ENCODE measurements at regions not wholly inside any gene's neighbourhood (a gene's known extent, or its start where the extent isn't known, plus 50 kb on each side); places are given as distances from the start of the nearest gene placed in this dataset.

DNA sequence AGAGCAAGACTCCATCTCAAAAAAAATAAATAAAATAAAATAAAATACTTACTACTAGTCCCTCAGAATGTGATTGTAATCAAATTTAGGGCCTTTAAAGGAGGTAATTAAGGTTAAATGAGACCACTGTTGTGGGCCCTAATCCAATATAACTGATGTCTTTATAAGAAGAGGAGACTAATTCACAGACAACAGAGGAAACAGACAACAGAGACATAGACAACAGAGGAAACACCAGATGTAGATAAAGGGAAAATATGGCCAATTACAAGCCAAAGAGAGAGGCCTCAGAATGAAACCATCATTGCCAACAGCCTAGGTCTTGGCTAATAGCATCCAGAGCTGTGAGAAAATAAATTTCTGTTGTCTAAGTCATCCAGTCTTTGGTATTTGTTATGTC lies 669.0 kb upstream of the FOXG1 start:
- DNase-seq (ENCODE audit: low read depth, low spot score) = no peak
- ChIA-PET CTCF (no interaction called here), POLR2A (no interaction called here)
- TF ChIP-seq, protein P1, sequence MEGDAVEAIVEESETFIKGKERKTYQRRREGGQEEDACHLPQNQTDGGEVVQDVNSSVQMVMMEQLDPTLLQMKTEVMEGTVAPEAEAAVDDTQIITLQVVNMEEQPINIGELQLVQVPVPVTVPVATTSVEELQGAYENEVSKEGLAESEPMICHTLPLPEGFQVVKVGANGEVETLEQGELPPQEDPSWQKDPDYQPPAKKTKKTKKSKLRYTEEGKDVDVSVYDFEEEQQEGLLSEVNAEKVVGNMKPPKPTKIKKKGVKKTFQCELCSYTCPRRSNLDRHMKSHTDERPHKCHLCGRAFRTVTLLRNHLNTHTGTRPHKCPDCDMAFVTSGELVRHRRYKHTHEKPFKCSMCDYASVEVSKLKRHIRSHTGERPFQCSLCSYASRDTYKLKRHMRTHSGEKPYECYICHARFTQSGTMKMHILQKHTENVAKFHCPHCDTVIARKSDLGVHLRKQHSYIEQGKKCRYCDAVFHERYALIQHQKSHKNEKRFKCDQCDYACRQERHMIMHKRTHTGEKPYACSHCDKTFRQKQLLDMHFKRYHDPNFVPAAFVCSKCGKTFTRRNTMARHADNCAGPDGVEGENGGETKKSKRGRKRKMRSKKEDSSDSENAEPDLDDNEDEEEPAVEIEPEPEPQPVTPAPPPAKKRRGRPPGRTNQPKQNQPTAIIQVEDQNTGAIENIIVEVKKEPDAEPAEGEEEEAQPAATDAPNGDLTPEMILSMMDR (IDR thresholded peaks at IDR 0.05; ENCODE audit: low read depth, low read length) = no peak
- Histone ChIP-seq H3K9me3 (ENCODE audit: control insufficient read depth, insufficient read depth, low read length) (peaks cover 2% of the 10 kb centered on the region; the same call in 1 of the 2 replicates), H3K4me3 (ENCODE audit: low read depth, low read length) (no peak overlapping the region), H3K27me3 (ENCODE audit: control insufficient read depth, insufficient read depth, low read length) (no peaks in the 10 kb centered on the region), H3K27ac (ENCODE audit: low read depth, low read length) (no peak overlapping the region)

DNA sequence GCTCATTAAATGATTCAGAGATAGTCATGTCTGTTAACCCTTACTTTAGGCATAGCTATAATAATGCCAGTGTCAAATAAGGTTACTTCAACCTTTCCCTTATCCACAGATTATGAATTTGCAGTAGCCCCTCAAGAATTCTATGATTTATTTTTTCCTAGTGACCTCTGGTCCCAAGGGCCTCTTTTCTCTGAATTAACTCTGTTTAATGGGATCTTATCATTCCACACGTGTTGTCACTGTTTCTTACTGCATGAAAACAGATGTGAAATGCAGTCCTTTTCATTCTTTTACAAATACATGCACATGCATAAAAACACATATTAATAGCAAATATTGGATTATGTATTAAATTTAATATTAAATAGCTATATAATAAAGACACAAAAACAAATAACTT lies 667.7 kb upstream of the FOXG1 start:
- Histone ChIP-seq H3K4me3 (ENCODE audit: low read depth, low read length) (no peak overlapping the region), H3K9me3 (ENCODE audit: control insufficient read depth, insufficient read depth, low read length) (peaks cover 2% of the 10 kb centered on the region; the same call in 1 of the 2 replicates), H3K27me3 (ENCODE audit: control insufficient read depth, insufficient read depth, low read length) (no peaks in the 10 kb centered on the region), H3K27ac (ENCODE audit: low read depth, low read length) (no peak overlapping the region)
- no peak for DNase-seq (ENCODE audit: low read depth, low spot score)
- CTCF ChIA-PET = no interaction called here
- POLR2A ChIA-PET = no interaction called here
- TF ChIP-seq, protein P1 (IDR thresholded peaks at IDR 0.05; ENCODE audit: low read depth, low read length) = no peak

DNA sequence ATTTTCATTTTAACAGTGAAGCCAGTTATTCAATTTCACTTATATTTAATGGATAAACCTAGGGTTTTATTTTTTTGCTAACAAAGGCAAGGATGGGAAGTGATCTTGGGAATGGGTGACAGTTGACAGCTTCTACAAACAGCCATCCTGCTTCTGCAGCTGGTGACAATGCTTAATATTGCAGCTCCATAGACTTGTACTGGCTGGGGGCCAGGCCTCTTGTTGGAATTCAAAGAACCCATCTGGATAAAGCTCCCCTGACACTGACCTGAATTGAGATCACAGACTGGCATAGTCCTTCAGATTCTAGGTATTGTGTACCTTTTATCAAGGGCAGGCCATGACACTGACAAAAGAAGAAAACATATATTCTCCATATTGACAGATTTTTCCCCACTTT lies 664.6 kb upstream of the FOXG1 start:
- Histone ChIP-seq H3K4me3 (ENCODE audit: low read depth, low read length) (no peak overlapping the region), H3K27me3 (ENCODE audit: control insufficient read depth, insufficient read depth, low read length) (no peaks in the 10 kb centered on the region), H3K9me3 (ENCODE audit: control insufficient read depth, insufficient read depth, low read length) (peaks cover 5% of the 10 kb centered on the region), H3K27ac (ENCODE audit: low read depth, low read length) (no peak overlapping the region)
- ChIA-PET CTCF (no interaction called here), POLR2A (no interaction called here)
- TF ChIP-seq, protein P1 (IDR thresholded peaks at IDR 0.05; ENCODE audit: low read depth, low read length) = no peak
- DNase-seq (ENCODE audit: low read depth, low spot score) = no peak

DNA sequence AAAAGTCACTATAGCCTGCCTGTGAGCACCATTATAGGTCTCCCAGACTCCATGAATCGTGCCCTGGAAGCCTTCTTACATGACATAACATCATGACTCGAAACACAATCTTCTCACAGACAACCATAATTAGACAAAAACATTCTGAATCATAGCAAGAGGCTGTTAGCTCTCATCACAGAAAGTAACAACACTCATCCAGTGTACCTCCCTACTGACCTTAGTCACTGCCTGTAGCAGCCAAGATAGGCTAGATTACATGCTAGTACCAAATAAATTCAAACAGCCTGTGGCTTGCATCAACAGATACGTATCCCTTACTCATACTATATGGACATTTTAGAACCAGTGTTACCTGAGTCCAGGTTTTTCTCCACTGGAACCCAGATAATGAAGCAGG lies 663.8 kb upstream of the FOXG1 start:
- peaks cover 5% of the 10 kb centered on the region for H3K9me3 ChIP-seq (ENCODE audit: control insufficient read depth, insufficient read depth, low read length)
- POLR2A ChIA-PET = no interaction called here
- no peak for DNase-seq (ENCODE audit: low read depth, low spot score)

DNA sequence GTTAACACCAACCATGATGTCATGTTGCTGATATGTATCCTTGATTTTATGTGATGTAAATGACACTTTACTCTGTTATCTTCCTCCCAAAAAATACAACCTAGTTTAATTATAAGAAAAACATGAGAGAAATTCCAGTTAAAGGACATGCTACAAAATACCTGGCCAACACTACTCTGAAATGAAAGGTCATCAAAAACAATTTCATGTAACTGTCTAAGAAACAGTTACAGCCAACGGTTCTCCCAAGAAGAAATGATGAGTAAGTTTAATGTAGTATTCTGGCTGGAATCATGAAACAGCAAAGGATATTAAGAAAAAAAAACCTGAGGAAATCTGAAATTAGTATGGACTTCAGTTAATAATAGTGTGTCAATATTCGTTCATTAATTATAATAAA lies 653.3 kb upstream of the FOXG1 start:
- Histone ChIP-seq H3K4me3 (ENCODE audit: low read depth, low read length) (no peak overlapping the region), H3K27me3 (ENCODE audit: control insufficient read depth, insufficient read depth, low read length) (no peaks in the 10 kb centered on the region), H3K9me3 (ENCODE audit: control insufficient read depth, insufficient read depth, low read length) (peaks cover 10% of the 10 kb centered on the region), H3K27ac (ENCODE audit: low read depth, low read length) (no peak overlapping the region)
- TF ChIP-seq, protein P1 (IDR thresholded peaks at IDR 0.05; ENCODE audit: low read depth, low read length) = no peak
- ChIA-PET POLR2A (no interaction called here), CTCF (no interaction called here)
- DNase-seq (ENCODE audit: low read depth, low spot score) = no peak

More for the DNA sequence above, 663.8 kb upstream of the FOXG1 start:
- Histone ChIP-seq H3K4me3 (ENCODE audit: low read depth, low read length) (no peak overlapping the region), H3K27me3 (ENCODE audit: control insufficient read depth, insufficient read depth, low read length) (no peaks in the 10 kb centered on the region), H3K27ac (ENCODE audit: low read depth, low read length) (no peak overlapping the region)
- CTCF ChIA-PET = no interaction called here
- TF ChIP-seq, protein P1 (IDR thresholded peaks at IDR 0.05; ENCODE audit: low read depth, low read length) = no peak
